GM21447 (cell line): ENCODE measurements at regions not wholly inside any gene's neighbourhood (a gene's known extent, or its start where the extent isn't known, plus 50 kb on each side); places are given as distances from the start of the nearest gene placed in this dataset.

Experiments used
- ATAC-seq: cut with Tn5 transposase; IDR thresholded peaks from one replicate; pipeline ENCODE4 v1.9.1; 2021; ENCODE audit not compliant: unreplicated experiment

- no peak for ATAC-seq
Measured at GRCh38 chr9:27625751-27626150, 52.5 kb upstream of the C9orf72 start.

GRCh38 chr9:27626244-27627187, 53.2 kb upstream of the C9orf72 start:
- ATAC-seq: no peak

DNA sequence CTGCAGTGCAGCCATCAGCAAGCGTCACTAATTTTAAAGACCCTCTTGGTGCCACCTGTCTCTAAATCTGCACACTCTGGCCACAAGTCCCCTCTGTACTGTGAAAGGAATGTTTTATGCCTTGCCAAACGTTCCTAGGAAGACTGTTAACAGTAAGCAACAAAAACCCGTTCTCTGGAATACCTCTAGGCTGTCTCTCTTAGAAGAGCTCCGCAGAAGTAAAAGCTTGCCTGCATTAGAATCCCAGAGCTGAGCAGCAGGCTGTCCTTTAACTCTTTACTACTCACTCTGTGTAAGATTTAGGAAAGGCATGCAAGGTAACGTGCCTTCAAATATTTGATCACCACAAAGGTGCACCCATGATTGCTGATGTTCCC, 53.9 kb upstream of the C9orf72 start:
- ATAC-seq: no peak

- ATAC-seq: no peak
Measured at GRCh38 chr9:27628311-27628710, 55.0 kb upstream of the C9orf72 start.

DNA sequence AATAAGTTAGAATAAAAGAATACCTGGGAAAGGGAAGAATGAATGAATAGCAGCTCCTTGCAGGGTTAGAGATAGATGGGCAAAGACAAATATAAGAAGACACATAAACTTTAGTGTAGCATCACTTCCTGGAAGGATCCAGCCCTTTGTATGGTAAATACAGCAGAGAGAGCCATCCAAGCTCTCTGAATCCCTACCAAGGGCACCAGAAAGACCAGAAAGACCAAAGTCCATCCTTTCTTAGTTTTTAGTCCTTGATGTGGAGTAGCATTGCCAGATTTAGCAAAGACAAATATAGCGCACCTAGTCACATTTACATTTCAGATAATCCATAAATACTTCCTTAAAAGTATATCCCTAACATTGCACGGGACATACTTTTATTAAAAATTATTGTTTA, 56.1 kb upstream of the C9orf72 start:
- no peak for ATAC-seq

GRCh38 chr9:27632254-27632653, 59.0 kb upstream of the C9orf72 start:
- ATAC-seq: no peak

DNA sequence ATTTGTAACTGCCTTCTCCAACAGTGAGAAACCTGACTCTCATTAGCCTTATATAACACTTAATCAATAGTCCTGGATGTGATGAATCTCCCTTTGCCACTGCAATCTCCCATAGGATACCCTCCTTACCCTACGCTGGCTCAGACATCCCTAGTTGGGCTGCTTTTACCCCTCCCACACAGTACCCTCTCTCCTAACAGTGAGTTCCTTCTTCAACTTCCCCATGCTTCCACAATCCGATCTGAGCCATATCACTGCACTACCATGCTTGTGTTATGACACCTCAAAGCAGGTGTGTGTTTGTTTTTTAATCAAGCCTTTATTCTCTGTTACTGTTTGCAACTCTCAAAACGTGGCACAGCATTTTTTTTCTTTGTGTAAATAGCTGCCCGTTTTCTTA, 60.5 kb upstream of the C9orf72 start:
- no peak for ATAC-seq

- no peak for ATAC-seq
Measured at GRCh38 chr9:27634879-27635278, 61.6 kb upstream of the C9orf72 start.

GRCh38 chr9:27638716-27639115, 65.4 kb upstream of the C9orf72 start:
- ATAC-seq: no peak

- ATAC-seq: no peak
Measured at GRCh38 chr9:27645161-27645840, 72.0 kb upstream of the C9orf72 start.

- no peak for ATAC-seq
Measured at GRCh38 chr9:27653246-27653645, 80.0 kb upstream of the C9orf72 start.

DNA sequence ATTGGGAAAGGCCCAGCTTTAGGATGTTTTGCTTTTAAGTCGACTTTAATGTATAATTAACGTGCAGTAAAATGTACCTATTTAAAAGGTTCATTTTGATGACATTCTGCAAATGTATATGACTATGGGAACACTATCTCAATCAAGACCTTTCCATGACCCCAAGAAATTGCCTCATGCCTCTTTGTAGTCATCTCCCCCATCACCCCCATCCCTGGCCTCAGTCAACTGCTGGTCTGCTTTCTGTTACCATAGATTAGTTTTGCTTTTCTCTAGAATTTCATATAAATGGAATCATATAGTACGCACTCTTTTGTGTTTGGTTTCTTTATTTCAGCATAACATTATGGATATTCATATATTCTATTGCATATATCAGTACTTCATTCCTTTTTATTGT, 80.7 kb upstream of the C9orf72 start:
- no peak for ATAC-seq

DNA sequence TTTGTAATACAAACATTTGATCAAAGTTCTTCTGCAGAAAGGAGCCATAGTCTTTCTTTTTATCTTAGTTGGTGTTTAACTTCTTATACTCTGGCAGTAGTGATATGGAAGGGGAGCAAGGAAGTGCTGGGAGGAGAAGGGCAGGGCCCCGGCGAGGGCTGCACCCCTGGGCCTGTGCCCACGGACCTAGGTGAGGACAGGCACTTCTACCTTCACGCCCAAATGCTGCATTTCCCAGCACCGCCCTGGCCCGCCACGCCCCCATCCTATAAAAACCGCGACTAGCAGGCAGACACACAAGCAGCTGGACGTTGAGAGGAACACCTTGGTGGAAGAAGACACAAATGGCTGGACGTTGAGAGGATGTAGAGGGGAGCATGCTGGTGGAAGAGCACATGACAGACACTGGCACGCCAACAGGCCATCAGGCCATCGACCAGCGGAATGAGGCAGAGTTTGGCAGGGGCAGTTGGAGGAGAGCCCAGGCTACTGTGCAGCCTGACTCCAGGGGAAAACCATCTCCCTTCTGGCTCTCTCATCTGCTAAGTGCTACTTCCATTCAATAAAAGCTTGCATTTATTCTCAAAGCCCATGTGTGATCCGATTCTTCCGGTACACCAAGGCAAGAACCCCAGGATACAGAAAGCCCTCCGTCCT, 81.5 kb upstream of the C9orf72 start:
- ATAC-seq: no peak

DNA sequence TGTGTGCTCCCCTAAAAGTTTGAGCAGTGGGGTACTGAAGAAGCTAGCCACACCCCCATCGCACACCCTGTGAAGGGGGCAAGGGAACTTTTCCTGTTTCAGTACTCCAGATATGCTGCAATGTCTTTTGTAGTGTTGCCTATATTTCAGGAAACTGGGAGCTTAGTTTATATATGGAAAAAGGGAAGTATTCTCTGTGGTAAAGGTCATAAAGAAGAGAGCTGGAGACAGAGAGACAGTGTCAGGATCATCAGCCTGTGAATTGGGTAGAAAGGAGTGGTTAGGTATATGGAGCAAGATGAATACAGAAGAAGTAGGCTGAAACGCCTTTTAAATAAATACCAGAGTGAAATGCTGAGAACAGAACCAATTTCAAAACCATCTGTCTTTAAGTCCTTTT, 82.2 kb upstream of the C9orf72 start:
- no peak for ATAC-seq

DNA sequence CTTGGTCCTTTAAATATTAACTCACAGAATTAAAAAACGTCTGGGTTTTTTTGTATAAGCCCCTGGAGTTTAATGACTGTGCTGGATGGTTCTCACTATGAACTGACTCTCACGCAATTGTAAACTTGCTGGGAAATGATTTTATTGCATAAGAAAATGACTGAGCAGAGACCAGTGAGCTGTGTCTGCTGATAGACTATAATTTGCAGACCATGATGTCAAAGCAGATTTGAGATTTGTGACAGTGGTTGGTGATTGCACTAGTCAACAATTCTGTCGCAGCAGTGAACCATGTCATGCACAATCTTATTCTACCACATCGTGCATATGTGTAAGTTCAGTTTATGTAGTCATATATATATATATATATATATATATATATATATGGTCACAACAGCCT, 85.7 kb upstream of the C9orf72 start:
- ATAC-seq: no peak

- ATAC-seq: no peak
Measured at GRCh38 chr9:27659571-27659970, 86.3 kb upstream of the C9orf72 start.

DNA sequence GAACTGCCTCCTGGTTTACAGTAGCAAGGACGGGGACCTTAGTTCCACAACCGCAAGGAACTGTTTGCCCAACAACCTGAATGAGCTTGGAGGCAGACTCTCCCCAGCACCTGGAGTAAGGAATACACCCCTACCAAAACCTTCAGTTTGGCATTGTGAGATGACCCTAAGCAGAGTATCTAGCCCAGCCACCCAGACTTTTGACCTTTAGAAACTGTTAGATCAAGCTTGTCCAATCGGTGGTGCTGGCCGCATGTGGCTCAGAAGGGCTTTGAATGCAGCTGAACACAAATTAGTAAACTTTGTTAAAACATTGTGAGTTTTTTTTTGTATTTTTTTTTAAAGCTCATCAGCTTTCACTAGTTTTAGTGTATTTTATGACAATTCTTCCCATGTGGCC, 86.9 kb upstream of the C9orf72 start:
- ATAC-seq: no peak

- no peak for ATAC-seq
Measured at GRCh38 chr9:27663526-27663925, 90.2 kb upstream of the C9orf72 start.

DNA sequence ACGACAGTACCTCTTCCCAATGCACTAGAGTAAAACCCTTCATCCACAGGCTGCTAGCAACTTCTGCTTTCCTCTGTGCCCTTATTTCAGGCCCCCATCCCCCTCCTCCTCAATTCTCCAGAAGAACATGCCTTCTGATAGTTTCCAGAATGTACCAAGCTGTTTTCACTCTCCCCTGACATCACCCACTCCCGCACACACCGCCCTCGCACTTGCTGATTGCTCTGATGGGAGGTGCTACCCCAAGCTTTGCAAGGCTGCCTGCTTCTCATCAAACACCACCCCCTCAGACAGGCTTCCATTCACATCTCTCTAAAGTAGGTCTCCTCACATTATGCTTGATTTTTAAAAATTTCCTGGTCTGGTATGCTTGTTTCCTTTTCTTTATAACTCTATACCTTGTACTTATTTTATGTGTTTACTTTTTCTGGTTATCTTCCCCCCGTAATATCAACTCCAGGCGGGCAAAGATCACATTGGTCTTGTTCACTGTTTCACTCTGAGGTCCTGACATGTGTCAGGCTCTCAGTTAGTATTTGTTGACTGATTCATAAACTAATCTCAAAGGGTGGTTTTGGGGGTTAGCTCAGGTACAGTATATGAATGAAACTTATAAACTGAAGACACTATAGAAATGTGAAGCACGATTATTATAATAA, 91.0 kb upstream of the C9orf72 start:
- no peak for ATAC-seq

DNA sequence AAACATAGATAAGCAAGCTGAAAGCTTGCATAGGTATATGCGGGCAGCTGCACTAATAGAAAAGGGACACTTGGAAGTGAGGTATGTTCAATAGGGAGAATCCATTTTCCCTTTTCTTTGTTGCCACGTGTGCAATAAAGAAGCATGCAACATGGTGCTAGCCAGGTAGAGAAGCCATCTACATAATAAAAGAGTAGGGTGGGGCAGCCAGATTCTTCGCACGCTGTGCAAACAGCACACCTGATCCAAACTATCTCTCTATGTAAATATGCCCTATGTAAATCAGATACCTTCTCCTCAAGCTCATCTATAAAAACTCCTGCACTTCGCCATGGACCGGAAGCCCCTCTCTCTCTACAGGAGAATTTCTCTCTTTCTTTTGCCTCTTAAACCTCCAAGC, 91.9 kb upstream of the C9orf72 start:
- ATAC-seq: no peak

- ATAC-seq: no peak
Measured at GRCh38 chr9:27668280-27668679, 95.0 kb upstream of the C9orf72 start.
